Hepatocyte (in vitro differentiated cells): ENCODE measurements at regions not wholly inside any gene's neighbourhood (a gene's known extent, or its start where the extent isn't known, plus 50 kb on each side); places are given as distances from the start of the nearest gene placed in this dataset.
A peak's percentile ranks its signal among the peaks of the same experiment; 100 is the strongest.

Source experiments
- DNase-seq: peaks from one replicate; pipeline ENCODE4 v3.0.0-alpha.2; 2016; ENCODE audit warnings: low spot score
- H2AFZ ChIP-seq: fragments of 200-600 bp; sonication (generic); 2 replicates; pipeline ENCODE4 v1.6.0; 2016; ENCODE audit warnings: antibody characterized with exemption, mild to moderate bottlenecking
- H3K27ac ChIP-seq: fragments of 200-600 bp; sonication (generic); 2 replicates; pipeline ENCODE4 v1.5.1; 2016; ENCODE audit warnings: mild to moderate bottlenecking
- H3K27me3 ChIP-seq: fragments of 200-600 bp; sonication (generic); 2 replicates; pipeline ENCODE4 v1.6.1; 2016
- H3K36me3 ChIP-seq: fragments of 200-600 bp; sonication (generic); replicated peaks from 2 replicates; pipeline ENCODE4 v1.5.1; 2016; ENCODE audit warnings: low read depth; ENCODE audit not compliant: insufficient read depth
- H3K4me1 ChIP-seq: fragments of 200-600 bp; sonication (generic); 2 replicates; pipeline ENCODE4 v1.5.1; 2016; ENCODE audit warnings: mild to moderate bottlenecking, moderate library complexity; ENCODE audit not compliant: insufficient read depth
- H3K4me2 ChIP-seq: fragments of 200-600 bp; sonication (generic); 2 replicates; pipeline ENCODE4 v1.6.0; 2016
- H3K4me3 ChIP-seq: fragments of 200-600 bp; sonication (generic); 2 replicates; pipeline ENCODE4 v1.5.1; 2016; ENCODE audit warnings: mild to moderate bottlenecking
- H3K79me2 ChIP-seq: fragments of 200-600 bp; sonication (generic); 2 replicates; pipeline ENCODE4 v1.6.0; 2017; ENCODE audit warnings: mild to moderate bottlenecking
- H3K9me2 ChIP-seq: fragments of 200-600 bp; sonication (generic); replicated peaks from 2 replicates; pipeline ENCODE4 v1.6.0; 2017; ENCODE audit warnings: mild to moderate bottlenecking; ENCODE audit not compliant: insufficient read depth
- H3K9me3 ChIP-seq: fragments of 200-600 bp; sonication (generic); 2 replicates; pipeline ENCODE4 v1.5.1; 2016; ENCODE audit warnings: low read depth, mild to moderate bottlenecking
- H4K20me1 ChIP-seq: fragments of 200-600 bp; sonication (generic); 2 replicates; pipeline ENCODE4 v1.6.0; 2016; ENCODE audit warnings: mild to moderate bottlenecking; ENCODE audit not compliant: insufficient read depth, poor library complexity, severe bottlenecking
- EZH2 ChIP-seq: fragments of 200-600 bp; sonication (generic); IDR thresholded peaks from 2 replicates; pipeline ENCODE4 v1.6.1; 2016; ENCODE audit warnings: antibody characterized with exemption, mild to moderate bottlenecking, borderline replicate concordance
- EZH2phosphoT487 ChIP-seq: fragments of 200-600 bp; sonication (generic); IDR thresholded peaks from one replicate; pipeline ENCODE4 v1.6.1; 2018; ENCODE audit warnings: antibody characterized with exemption, mild to moderate bottlenecking, low read depth, moderate library complexity; ENCODE audit not compliant: unreplicated experiment, severe bottlenecking
- WGBS: methylation state at CpG from one replicate; pipeline ENCODE4 v1.1.6; 2016; ENCODE audit warnings: low lambda C conversion rate; ENCODE audit errors: missing lambda C conversion rate; 5-methylcytosine and 5-hydroxymethylcytosine counted together
- TF ChIP-seq, protein P1 (sequence below): fragments of 200-600 bp; sonication (generic); IDR thresholded peaks from 2 replicates; pipeline ENCODE4 v1.5.1; 2016; ENCODE audit warnings: antibody characterized with exemption, mild to moderate bottlenecking; ENCODE audit not compliant: poor library complexity

DNA sequence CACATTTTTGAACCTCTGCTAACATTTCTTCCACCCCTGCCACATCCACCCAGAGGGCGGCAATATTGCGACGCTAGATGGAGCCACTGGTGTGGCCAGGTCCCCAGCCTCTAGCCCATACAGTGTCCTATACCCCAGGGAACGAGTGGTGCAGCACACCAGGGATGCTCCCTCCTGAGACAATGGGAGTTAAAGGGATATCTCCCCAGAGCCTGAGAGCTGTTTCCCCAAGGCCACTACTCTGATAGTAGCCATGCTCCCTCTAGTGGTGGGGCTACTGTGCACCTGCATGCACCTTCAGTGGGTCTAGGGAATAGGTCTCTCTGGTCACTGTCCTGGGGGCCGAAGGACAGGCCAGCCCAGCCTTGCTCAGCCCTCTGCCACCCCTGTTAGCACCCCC is 336.4 kb upstream of the FSHR start:
- Histone ChIP-seq H3K9me2 (no peaks in the 10 kb centered on the region), H3K4me3 (no peak overlapping the region), H2AFZ (no peak overlapping the region), H3K4me2 (no peak overlapping the region), H4K20me1 (no peaks in the 10 kb centered on the region), H3K27me3 (no peaks in the 10 kb centered on the region), H3K79me2 (no peaks in the 10 kb centered on the region), H3K36me3 (no peaks in the 10 kb centered on the region), H3K27ac (no peak overlapping the region), H3K4me1 (no peaks in the 10 kb centered on the region), H3K9me3 (no peaks in the 10 kb centered on the region)
- no peak for TF ChIP-seq EZH2phosphoT487
- TF ChIP-seq, protein P1, sequence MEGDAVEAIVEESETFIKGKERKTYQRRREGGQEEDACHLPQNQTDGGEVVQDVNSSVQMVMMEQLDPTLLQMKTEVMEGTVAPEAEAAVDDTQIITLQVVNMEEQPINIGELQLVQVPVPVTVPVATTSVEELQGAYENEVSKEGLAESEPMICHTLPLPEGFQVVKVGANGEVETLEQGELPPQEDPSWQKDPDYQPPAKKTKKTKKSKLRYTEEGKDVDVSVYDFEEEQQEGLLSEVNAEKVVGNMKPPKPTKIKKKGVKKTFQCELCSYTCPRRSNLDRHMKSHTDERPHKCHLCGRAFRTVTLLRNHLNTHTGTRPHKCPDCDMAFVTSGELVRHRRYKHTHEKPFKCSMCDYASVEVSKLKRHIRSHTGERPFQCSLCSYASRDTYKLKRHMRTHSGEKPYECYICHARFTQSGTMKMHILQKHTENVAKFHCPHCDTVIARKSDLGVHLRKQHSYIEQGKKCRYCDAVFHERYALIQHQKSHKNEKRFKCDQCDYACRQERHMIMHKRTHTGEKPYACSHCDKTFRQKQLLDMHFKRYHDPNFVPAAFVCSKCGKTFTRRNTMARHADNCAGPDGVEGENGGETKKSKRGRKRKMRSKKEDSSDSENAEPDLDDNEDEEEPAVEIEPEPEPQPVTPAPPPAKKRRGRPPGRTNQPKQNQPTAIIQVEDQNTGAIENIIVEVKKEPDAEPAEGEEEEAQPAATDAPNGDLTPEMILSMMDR = peak; percentile 46
- WGBS = 55% methylated on average over 5 of the region's 5 CpGs
- peak; percentile 67 for DNase-seq

DNA sequence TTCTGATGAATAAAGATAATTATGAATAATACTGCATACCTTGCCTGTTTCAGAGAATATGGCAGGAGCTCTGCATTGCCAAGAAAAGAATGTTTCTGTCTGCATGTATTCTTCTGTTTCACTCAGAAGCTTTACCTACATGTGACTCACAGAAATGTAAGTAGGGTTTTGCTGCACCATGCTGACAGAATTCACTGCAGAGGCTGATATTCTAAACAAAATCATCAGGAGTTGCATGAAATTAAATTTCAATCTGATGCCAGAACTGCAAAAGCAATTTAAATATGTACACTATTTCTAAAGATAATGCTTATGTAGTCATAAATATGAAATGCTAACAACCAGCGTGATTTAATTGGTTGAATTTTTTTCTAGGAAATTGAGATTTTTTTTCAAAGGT is 332.8 kb upstream of the FSHR start:
- H3K27me3 ChIP-seq = no peaks in the 10 kb centered on the region
- WGBS = 97% methylated on average over 1 of the region's 1 CpG
- H3K79me2 ChIP-seq = no peaks in the 10 kb centered on the region
- H3K4me3 ChIP-seq = no peak overlapping the region
- no peaks in the 10 kb centered on the region for H3K36me3 ChIP-seq
- H3K4me2 ChIP-seq = no peak overlapping the region
- DNase-seq = no peak
- H4K20me1 ChIP-seq = no peaks in the 10 kb centered on the region
- TF ChIP-seq EZH2phosphoT487 (no peak), EZH2 (no peak)
- TF ChIP-seq, protein P1 = no peak
- H3K9me2 ChIP-seq = no peaks in the 10 kb centered on the region
- H3K9me3 ChIP-seq = no peaks in the 10 kb centered on the region
- no peaks in the 10 kb centered on the region for H3K4me1 ChIP-seq
- no peak overlapping the region for H2AFZ ChIP-seq
- no peak overlapping the region for H3K27ac ChIP-seq

DNA sequence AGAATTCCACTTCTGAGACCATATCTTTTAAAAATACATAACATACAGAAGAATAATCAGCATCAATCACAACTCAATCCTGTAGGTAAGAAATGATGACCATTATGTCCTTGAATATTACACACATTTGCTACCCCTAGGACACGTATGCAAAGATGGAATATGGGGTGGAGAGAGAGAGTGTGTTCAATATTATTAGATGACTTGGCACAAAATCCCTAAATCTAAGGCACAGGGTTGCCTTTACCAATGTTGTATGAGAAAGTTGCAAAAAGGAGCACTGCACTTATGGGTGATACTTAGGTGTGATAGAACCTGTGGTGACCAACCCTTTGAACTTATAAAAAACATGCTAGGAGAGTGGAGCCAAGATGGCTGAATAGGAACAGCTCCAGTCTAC is 326.2 kb upstream of the FSHR start:
- H3K79me2 ChIP-seq = no peaks in the 10 kb centered on the region
- DNase-seq = no peak
- TF ChIP-seq EZH2phosphoT487 (no peak), EZH2 (no peak)
- TF ChIP-seq, protein P1 = no peak
- no peaks in the 10 kb centered on the region for H3K9me3 ChIP-seq
- no peak overlapping the region for H3K4me3 ChIP-seq
- H3K27me3 ChIP-seq = no peaks in the 10 kb centered on the region
- H3K4me2 ChIP-seq = no peak overlapping the region
- 83% methylated on average over 1 of the region's 1 CpG for WGBS
- H2AFZ ChIP-seq = no peak overlapping the region
- H3K27ac ChIP-seq = no peak overlapping the region
- no peaks in the 10 kb centered on the region for H4K20me1 ChIP-seq
- no peaks in the 10 kb centered on the region for H3K36me3 ChIP-seq
- no peaks in the 10 kb centered on the region for H3K4me1 ChIP-seq
- no peaks in the 10 kb centered on the region for H3K9me2 ChIP-seq
